Stimulated activated naive CD4-positive, alpha-beta T cell (primary cell): ENCODE measurements at regions not wholly inside any gene's neighbourhood (a gene's known extent, or its start where the extent isn't known, plus 50 kb on each side); places are given as distances from the start of the nearest gene placed in this dataset.
A peak's percentile ranks its signal among the peaks of the same experiment; 100 is the strongest.
"Not testable (repeated sequence)": the region's sequence is repeated elsewhere in the genome, so short reads cannot be mapped to it uniquely, and the experiment has no call there.

ENCODE experiments used
- DNase-seq, 6 experiments: peaks; one replicate each; lab custom pipeline; 2025; lab: John Stamatoyannopoulos, UW

DNA sequence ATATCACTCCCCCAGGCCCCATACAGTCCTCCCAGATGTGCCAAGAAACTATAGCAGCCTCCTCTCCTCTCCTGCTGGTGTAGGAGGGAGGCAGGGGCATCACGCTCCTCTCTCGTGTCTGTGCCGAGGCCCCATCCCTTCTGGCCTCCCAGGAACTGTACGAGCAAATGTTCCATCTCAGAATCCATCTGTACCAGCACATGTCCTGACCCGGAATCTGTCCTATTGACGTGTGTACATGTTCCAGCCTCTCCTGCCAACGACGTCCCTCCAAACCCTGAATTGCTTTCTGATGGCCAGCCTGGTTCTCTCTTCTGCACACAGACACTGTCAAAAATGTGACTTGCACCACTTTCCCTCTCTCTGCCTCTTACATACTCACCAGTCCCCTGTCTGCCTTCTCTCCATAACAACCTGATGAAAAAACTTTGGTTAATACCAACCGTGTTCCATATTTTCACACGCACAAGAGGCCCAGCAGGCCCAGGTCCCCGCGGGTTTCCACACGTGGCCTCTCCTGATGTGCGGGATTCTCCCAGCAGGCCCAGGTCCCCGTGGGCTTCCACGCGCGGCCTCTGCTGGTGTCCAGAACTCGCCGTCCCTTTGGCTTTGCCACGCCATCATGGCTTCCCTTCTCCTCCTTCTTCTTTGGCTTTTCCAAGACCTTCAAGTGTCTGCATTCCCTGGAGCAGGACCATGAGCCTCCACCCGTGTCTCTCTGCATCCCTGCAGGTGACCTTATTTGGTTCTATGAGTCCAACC is 125.2 kb upstream of the THBS2 start:
- DNase-seq, result no peak

GRCh38 chr6:169376458-169376857 is 122.8 kb upstream of the THBS2 start:
- DNase-seq, result no peak

DNA sequence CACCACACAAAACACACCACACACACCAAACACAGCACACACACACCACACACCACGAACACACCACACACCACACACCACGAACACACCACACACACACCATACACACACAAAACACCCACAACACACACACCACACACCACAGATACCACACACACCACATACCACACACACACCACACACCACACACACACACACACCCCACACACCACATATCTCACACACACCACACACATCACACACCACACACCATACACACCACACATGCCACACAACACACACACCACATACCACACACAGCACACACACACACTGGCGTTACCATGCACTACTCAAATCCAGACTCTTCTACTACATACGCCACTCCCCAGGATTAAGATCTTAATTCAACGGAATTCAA is 118.9 kb upstream of the THBS2 start:
- DNase-seq, result no peak

DNA sequence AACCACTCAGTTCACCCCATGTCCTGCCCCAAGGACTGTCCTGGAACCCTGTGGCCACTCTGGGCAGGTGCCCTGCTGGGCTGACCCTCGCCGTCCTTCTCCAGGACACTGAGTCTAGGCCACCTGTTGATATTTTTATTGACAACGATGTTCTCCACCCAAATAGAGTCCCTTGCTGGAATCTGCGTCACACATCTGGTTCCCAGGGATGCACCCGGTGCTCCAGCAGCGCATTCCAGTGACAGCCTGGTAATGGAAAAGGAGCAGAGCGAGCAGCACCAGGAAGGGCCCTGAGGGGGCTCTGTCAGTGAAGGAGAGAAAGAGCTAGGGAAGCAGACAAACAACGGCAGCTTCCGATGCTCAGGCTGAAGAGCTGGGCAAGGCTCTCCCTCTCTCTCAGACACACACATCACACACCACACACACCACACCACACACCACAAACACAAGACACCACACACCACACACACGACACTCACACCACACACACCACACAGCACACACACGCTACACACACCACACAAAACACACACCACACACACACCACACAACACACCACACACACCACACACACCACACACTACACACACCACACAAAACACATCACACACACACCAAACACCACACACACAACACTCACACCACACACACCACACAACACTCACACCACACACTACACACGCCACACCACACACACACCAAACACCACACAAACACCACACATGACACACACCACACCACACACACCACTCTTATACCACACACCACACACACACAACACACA is 117.9 kb upstream of the THBS2 start:
- peak in 1 of 6 experiments; percentile 3 for DNase-seq

GRCh38 chr6:169370666-169371343 is 117.2 kb upstream of the THBS2 start:
- DNase-seq, result no peak

DNA sequence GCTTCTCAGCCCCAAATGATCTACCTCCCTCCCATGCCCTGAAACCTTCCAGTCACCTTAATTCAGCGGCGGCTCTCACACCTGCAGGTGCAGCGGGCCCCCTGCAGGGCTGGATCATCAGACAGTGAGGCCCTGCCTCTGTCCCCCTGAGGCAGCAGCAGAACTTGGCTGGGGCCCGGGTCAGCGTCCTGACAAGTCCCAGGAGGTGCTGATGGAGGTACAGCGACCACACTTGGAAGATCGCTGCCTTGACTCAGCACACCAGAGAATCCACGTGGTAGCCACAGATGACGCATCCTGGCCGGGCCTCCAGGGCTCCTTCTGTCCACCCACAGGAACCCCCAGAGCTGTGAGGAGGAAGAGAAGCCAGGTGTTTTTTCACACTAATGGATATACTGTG is 116.4 kb upstream of the THBS2 start:
- no peak for DNase-seq

GRCh38 chr6:169368200-169368599 is 114.6 kb upstream of the THBS2 start:
- DNase-seq, result no peak

- DNase-seq, result no peak
Observed at GRCh38 chr6:169367507-169367906, 113.9 kb upstream of the THBS2 start.

GRCh38 chr6:169366258-169366901 is 112.7 kb upstream of the THBS2 start:
- DNase-seq, result no peak

DNA sequence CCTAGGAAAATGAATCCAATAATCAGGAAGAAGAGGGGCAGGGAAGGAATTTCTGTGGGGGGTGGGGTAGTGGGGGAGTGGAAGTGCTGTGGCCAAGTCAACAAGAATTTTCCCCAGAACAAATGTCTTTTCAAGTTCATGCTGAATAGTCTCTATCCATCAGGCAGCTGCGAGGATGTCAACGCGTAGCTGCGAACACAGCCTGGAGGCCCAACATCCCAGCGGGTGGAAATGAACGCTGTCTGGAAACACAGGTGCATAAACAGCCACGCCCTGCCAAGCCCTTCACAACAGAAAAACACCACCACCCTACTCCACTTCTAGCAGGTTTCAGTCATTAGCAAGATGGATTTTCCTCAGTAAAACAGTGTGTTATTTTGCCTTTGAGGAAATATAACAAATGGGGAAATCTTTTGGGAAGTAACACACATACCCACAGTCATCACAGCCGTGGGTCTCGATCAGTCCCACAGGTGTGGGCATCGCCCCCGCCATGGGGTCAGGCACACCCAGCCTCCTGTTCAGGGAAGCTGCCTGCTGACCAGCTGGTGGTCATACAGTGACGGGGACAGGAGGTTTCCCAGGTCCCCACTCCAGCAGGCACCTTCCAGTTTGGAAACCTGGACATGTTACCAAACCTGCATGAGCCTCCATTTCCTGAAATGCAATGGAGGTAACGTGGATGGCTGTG is 112.1 kb upstream of the THBS2 start:
- DNase-seq, result no peak

GRCh38 chr6:169363590-169363989 is 109.9 kb upstream of the THBS2 start:
- DNase-seq, result no peak

- DNase-seq, result no peak
Observed at GRCh38 chr6:169362501-169363121, 109.0 kb upstream of the THBS2 start.

GRCh38 chr6:169355001-169355400 is 101.4 kb upstream of the THBS2 start:
- not testable (repeated sequence) for DNase-seq

DNA sequence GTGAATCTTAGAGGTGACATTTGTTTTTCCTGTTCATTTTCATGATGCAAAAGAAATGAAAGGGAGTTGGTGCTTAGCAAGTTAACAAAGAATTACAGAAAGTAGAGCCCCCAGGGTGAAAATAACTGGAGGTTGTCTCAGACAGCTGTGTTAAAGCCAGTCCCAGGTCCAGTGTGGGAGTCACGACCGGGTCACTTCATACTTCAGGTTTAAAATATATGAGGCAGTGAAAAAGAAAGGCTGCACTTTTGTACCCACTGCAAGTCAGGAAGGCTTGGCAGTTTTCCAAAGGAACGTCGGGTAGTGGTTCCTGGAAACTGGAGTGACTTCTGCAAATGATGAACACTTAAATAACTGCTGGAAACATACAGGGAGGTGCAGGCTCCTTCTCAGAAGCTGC is 91.5 kb upstream of the THBS2 start:
- DNase-seq, result no peak

DNA sequence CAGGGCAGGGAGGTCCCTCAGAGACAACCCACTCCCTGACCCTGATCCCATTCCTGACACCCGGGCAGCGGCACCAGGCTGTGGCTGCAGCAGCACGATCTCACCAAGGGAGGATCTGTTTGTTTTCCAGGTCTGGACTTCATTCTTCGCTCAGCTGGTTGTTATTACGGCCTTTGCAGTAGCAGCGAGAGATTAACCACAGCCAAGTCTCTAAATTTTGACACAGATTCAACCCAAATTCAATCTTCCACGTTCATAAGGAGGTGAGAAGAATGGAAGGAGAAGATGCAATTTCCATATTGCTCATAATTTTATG is 91.1 kb upstream of the THBS2 start:
- DNase-seq, result no peak

- no peak for DNase-seq
Observed at GRCh38 chr6:169343886-169344749, 90.5 kb upstream of the THBS2 start.

- DNase-seq, result no peak
Observed at GRCh38 chr6:169342710-169343109, 89.1 kb upstream of the THBS2 start.

- no peak for DNase-seq
Observed at GRCh38 chr6:169341706-169342105, 88.1 kb upstream of the THBS2 start.

- DNase-seq, result no peak
Observed at GRCh38 chr6:169341065-169341464, 87.4 kb upstream of the THBS2 start.

GRCh38 chr6:169340395-169340794 is 86.7 kb upstream of the THBS2 start:
- no peak for DNase-seq
